Cardiac fibroblast (primary cell): ENCODE measurements at regions not wholly inside any gene's neighbourhood (a gene's known extent, or its start where the extent isn't known, plus 50 kb on each side); places are given as distances from the start of the nearest gene placed in this dataset.
A peak's percentile ranks its signal among the peaks of the same experiment; 100 is the strongest.

Experiments used
- DNase-seq, 2 donors: peaks; one replicate each; pipeline versions ENCODE4 v3.0.0 to v3.0.0-alpha.2; 2010; ENCODE audit warnings: low read depth in 2 of 2
- H3K4me3 ChIP-seq, 2 donors: replicated peaks in 1 of 2; 1 replicate in 1 of 2; 2 replicates in 1 of 2; pipeline ENCODE4 v1.5.1; 2011; ENCODE audit warnings: low read depth in 2 of 2, low read length in 2 of 2, mild to moderate bottlenecking in 2 of 2, moderate library complexity in 1 of 2
- TF ChIP-seq, protein P1 (sequence below): IDR thresholded peaks from one replicate; pipeline ENCODE4 v1.5.1; 2011; ENCODE audit warnings: low read depth, mild to moderate bottlenecking, low read length, inconsistent platforms

DNA sequence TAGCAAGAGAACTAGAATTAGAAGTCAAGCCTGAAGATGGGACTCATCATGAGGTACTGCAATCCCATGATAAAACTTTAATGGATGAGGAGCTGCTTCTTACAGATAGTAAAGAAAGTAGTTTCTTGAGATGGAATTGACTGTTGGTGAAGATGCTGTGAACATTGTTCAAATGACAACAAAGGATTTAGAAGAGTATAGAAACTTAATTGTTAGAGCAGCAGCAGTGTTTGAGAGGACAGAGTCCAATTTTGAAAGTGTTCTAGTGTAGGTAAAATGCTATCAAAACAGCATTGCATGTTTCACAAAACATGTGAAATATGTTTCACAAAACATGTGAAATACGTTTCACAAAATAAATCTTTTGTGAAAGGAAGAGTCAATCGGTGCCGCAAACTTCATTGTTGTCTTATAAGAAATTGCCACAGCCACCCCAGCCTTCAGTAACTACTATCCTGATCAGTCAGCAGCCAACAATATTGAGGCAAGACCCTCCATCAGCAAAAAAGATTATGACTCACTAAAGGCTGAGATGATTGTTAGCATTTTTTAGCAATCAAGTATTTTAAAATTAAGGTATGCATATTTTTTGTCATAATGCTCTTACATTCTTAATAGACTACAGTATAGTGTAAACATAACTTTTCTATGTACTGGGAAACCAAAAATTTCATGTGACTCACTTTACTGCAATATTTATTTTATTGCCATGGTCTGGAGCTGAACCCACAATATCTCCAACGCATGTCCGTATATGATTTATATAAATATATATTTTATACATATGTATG lies 173.4 kb upstream of the BMP4 start:
- TF ChIP-seq, protein P1, sequence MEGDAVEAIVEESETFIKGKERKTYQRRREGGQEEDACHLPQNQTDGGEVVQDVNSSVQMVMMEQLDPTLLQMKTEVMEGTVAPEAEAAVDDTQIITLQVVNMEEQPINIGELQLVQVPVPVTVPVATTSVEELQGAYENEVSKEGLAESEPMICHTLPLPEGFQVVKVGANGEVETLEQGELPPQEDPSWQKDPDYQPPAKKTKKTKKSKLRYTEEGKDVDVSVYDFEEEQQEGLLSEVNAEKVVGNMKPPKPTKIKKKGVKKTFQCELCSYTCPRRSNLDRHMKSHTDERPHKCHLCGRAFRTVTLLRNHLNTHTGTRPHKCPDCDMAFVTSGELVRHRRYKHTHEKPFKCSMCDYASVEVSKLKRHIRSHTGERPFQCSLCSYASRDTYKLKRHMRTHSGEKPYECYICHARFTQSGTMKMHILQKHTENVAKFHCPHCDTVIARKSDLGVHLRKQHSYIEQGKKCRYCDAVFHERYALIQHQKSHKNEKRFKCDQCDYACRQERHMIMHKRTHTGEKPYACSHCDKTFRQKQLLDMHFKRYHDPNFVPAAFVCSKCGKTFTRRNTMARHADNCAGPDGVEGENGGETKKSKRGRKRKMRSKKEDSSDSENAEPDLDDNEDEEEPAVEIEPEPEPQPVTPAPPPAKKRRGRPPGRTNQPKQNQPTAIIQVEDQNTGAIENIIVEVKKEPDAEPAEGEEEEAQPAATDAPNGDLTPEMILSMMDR = no peak
- no peak overlapping the region for H3K4me3 ChIP-seq
- peak in 1 of 2 donors; percentile 32 for DNase-seq

DNA sequence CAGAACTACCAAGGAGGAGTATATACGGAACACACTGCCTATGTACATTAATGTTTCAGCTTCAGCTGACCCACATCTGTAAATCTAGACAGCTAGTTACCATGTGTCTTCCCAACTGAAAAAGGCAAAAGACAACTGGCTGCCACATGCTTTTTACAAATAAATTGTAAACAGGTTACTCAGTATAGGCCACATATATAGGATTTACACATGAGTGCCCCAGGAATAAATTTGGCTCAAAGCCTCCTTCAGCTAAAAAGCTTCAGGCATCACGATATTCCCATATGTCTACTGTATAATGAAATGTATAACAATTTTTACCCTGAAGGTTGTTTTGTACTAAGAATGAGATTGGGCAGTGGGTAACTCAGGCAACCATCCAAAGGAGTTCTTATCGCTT lies 175.9 kb upstream of the BMP4 start:
- TF ChIP-seq, protein P1 = no peak
- no peak for DNase-seq
- H3K4me3 ChIP-seq = no peak overlapping the region

DNA sequence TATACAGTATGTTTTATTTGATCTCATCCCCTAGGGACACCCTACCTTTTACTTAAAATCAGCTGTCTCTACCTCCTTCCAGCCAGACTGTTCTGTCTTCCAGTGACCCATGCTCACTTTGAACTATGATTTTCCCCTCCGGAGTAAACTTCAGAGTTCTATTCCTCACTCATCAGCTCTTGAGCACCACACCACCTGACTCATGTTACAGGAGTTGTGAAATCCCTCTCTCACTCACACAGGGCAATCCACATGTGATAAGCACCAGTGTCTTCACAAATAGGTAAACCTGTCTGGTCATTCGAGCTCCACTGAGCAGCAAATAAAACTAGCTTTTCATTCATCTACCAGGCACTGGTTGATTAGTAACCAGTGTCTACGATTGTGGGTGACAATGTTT lies 177.3 kb upstream of the BMP4 start:
- TF ChIP-seq, protein P1 = no peak

DNA sequence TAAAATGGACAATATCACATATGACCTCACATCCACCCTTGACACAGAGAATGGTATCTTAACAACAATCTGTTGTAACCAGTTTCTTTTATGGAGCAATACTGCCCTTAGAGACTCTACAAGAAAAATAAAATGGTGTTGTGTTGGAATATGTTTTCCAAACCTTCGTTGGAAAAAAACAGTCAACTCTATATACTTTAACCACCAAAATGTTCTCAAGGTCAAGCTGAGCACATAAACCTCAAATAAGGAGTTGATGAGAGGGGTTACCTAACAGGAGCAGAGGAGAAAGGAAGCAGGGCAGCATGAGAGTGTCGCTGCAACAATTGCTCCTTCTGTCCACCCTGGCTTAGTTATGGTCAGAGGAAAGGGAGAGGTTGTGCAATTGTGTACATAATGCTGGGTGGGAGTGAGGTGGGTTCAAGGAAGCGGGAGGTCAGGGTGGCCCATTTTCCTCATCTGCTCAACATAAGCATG lies 179.2 kb upstream of the BMP4 start:
- TF ChIP-seq, protein P1 = no peak
- H3K4me3 ChIP-seq = no peak overlapping the region
- no peak for DNase-seq

More for the DNA sequence above, 177.3 kb upstream of the BMP4 start:
- H3K4me3 ChIP-seq = no peak overlapping the region
- peak; percentile 19 to 64 for DNase-seq

DNA sequence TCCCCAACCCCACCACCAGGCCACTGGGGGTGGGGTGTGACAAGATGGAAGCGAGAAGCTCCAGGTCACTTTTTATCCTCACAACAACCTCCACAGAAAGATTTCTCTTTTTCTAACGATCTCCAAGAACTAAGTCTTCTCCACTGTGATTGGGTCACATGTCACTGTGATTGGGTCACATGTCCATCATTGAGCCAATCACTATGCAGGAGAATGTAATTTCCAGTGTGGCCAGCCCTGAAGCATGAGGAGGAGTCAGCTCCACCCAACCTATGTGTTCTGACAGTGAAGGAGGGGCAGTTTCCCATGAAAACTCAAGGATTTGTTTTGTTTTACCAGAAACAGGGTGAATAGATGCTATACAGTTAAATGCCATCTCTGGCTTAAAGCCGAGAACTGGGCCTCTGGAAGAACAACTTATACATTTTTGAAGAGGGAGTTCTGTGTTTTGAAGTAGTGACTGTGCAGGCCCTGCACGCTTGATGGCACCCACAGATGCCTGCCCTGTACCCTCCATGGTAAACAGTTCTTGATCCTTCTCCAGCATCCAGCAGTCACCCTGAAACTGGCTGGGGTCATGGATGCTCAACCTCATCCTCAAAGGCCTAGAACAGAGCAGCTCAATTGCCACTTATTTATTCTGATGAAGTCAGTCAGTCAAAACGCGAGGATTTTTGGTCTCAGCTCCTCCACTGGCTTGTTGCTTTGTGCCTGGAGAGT lies 180.4 kb upstream of the BMP4 start:
- TF ChIP-seq, protein P1 = no peak
- DNase-seq = no peak
- no peak overlapping the region for H3K4me3 ChIP-seq

DNA sequence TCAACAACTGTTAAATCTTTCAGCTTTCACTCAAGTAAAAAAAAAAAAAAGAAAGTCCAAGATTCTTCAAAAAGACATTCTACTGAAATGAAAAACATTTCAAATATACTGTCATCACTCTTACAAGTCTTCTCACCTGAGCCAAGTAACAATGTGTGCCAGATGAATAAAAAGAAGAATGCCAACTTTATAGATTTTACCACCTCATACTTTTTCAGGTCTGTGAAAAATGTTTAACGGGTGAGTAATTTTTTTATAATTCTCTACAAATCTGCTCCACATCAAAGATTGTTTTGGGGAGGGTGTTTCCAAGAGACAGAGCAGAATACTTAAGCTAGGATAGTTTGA lies 181.0 kb upstream of the BMP4 start:
- H3K4me3 ChIP-seq = no peak overlapping the region
- TF ChIP-seq, protein P1 = no peak
- DNase-seq = no peak
